WERI-Rb-1 (cell line): ENCODE measurements at regions not wholly inside any gene's neighbourhood (a gene's known extent, or its start where the extent isn't known, plus 50 kb on each side); places are given as distances from the start of the nearest gene placed in this dataset.

Experiments used
- DNase-seq: peaks from one replicate; pipeline ENCODE4 v3.0.0-alpha.2; 2020
- H3K27ac ChIP-seq: fragments of 250-450 bp; sonication (Bioruptor Pico); 2 replicates; pipeline ENCODE4 v1.5.1; 2020; ENCODE audit warnings: mild to moderate bottlenecking, moderate library complexity
- H3K27me3 ChIP-seq: fragments of 250-450 bp; sonication (Bioruptor Pico); 2 replicates; pipeline ENCODE4 v1.5.1; 2021; ENCODE audit warnings: mild to moderate bottlenecking, low read depth, moderate library complexity; ENCODE audit not compliant: insufficient read depth, severe bottlenecking
- H3K36me3 ChIP-seq: fragments of 250-450 bp; sonication (Bioruptor Pico); 2 replicates; pipeline ENCODE4 v1.5.1; 2020; ENCODE audit warnings: mild to moderate bottlenecking, moderate library complexity
- H3K4me3 ChIP-seq: 2 replicates; pipeline ENCODE4 v1.5.1; 2011; ENCODE audit warnings: low read depth, mild to moderate bottlenecking, control low read depth, low read length
- H3K9me3 ChIP-seq: fragments of 250-450 bp; sonication (Bioruptor Pico); 2 replicates; pipeline ENCODE4 v1.5.1; 2021; ENCODE audit warnings: mild to moderate bottlenecking, moderate library complexity; ENCODE audit not compliant: severe bottlenecking
- TF ChIP-seq, protein P1 (sequence below): IDR thresholded peaks from 2 replicates; pipeline ENCODE4 v1.5.1; 2011; ENCODE audit warnings: low read depth, mild to moderate bottlenecking, control low read depth, inconsistent platforms, low read length

DNA sequence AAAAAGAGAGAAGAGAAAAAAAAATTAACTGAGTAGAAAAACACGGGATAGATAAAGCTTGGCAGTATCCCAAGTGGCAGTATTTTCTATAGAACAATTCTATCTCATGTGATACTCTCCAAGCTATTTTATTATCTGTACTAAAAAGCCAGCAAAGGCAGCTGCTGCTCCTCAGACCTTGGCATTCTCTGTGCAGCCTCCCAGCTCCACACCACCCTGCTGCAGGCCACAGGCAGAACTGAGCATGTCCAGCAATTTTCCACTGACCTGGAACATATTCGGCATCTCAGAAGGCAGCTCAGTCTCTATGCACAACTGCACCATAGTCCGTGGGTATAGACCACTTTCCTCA, 1161.4 kb downstream of the IGSF11 start:
- H3K36me3 ChIP-seq: no peaks in the 10 kb centered on the region
- no peaks in the 10 kb centered on the region for H3K9me3 ChIP-seq
- no peak overlapping the region for H3K4me3 ChIP-seq
- H3K27ac ChIP-seq: no peak overlapping the region
- TF ChIP-seq, protein P1, sequence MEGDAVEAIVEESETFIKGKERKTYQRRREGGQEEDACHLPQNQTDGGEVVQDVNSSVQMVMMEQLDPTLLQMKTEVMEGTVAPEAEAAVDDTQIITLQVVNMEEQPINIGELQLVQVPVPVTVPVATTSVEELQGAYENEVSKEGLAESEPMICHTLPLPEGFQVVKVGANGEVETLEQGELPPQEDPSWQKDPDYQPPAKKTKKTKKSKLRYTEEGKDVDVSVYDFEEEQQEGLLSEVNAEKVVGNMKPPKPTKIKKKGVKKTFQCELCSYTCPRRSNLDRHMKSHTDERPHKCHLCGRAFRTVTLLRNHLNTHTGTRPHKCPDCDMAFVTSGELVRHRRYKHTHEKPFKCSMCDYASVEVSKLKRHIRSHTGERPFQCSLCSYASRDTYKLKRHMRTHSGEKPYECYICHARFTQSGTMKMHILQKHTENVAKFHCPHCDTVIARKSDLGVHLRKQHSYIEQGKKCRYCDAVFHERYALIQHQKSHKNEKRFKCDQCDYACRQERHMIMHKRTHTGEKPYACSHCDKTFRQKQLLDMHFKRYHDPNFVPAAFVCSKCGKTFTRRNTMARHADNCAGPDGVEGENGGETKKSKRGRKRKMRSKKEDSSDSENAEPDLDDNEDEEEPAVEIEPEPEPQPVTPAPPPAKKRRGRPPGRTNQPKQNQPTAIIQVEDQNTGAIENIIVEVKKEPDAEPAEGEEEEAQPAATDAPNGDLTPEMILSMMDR: no peak
- H3K27me3 ChIP-seq: peaks cover 35% of the 10 kb centered on the region
- no peak for DNase-seq

DNA sequence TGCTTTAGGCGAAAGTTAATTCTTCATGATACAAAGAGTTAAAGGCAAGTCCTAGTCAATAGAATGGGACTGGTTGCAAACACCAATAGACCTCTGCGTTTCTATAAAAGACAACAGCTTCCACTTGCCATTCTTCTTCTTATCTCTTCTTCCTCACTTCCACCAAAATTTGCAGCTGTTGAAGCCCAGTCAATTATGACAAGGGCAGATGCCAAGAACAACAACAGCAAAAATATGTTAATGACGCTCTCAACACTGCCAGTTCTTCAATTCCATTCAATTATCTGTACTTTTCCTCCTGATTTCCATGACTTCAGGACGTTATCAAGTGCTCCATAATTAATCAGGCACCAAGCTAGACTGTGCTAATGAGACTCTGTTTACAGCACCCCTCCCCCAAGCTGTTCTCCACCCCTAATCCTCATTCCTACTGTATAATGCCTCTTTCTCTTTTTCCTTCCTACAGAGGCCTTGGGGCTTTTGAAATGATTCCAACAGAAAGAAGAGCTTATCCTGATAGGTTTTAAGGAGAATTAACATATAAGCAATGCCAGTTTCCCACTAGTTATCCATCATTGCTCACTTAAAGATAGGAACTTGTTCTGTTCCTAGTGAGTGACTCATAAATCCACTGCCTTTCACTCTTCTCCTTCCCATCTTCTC, 1160.5 kb downstream of the IGSF11 start:
- Histone ChIP-seq H3K4me3 (no peak overlapping the region), H3K27me3 (peaks cover 37% of the 10 kb centered on the region), H3K27ac (no peak overlapping the region), H3K9me3 (no peaks in the 10 kb centered on the region), H3K36me3 (no peaks in the 10 kb centered on the region)
- TF ChIP-seq, protein P1: no peak
- no peak for DNase-seq

DNA sequence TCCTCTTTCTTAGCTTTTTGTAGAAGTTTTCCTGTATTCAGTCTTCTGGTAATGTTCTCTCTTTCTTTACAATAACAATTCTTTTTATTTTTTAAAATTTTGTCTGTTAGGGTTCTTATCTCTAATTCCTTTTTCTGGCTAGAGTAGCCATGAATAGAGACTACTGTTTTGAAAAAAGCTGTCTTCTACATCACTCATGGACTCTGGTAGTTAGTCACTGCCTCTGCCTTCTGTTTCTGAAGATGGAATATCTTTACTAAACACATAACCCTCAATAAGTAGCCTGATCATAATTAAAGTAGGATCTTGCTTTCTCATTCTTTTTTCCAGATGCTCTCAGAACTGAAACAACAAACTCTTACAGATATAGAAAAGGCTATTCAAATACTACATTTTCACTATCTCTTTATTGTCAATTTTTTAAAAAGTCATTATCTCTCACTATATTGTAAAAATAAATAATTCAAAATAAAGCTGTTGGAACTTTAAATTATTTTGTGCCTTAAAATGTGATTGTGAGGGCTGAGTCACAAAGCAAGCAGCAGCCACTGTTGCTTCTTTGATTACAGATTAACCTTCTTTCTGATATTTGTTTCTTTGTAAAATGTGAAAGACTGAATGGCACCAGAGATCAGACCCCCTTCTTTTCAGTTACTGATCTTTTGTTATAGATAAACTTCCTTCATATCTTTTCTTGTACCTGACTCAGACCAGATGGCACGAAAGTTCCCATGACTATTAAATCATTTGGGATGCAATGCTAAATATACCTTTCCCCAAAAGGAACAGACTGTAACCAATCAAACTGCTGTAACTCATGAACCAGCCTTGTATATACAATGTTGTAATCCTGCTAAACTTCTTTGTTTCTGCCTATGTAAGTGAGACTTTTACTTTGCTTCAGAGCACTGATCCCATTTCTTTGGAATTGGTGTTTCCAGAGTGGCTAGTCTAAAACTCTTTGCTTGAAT, 1159.5 kb downstream of the IGSF11 start:
- no peaks in the 10 kb centered on the region for H3K36me3 ChIP-seq
- no peaks in the 10 kb centered on the region for H3K9me3 ChIP-seq
- no peak overlapping the region for H3K27ac ChIP-seq
- no peak for DNase-seq
- no peak overlapping the region for H3K4me3 ChIP-seq
- peaks cover 39% of the 10 kb centered on the region for H3K27me3 ChIP-seq
- TF ChIP-seq, protein P1: no peak

DNA sequence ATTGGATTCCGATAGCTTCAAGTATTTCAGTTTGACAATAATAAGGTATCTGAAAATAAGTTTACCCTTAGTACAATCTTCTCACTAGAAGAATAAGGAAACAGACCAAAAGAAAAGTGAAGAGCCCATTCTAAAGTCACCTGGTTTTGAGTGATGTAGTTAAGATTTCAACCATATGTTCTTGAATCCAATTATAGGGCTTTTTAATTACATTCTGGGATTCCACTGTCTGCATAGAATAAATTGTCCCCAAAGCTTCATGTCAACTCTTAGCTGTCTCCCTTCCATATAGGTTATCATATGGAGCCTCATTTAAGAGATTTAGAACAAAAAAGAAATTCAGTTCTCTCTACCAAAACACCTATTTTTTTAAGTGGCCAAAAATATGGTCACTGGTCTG, 1158.8 kb downstream of the IGSF11 start:
- Histone ChIP-seq H3K9me3 (no peaks in the 10 kb centered on the region), H3K4me3 (no peak overlapping the region), H3K36me3 (no peaks in the 10 kb centered on the region), H3K27ac (no peak overlapping the region), H3K27me3 (peaks cover 34% of the 10 kb centered on the region)
- DNase-seq: no peak
- TF ChIP-seq, protein P1: no peak

DNA sequence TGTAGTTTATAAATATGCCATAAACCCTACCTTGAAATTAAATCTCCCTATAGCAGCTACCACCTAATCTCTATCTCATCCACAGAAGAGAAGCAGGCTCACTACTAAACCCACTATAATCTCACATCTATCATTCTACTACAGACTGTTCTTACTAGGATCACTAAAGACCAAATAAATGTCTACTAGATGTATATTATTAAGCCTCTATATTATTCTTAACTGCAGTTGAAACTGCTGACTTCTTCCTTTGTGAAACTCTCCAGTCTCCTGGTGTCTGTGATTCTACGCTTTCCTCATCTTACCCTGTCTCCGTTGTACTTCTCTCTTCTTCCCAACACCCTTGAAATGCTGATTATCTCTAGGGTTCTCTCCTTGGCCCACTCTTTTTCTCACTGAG, 1154.0 kb downstream of the IGSF11 start:
- Histone ChIP-seq H3K9me3 (no peaks in the 10 kb centered on the region), H3K4me3 (no peak overlapping the region), H3K36me3 (no peaks in the 10 kb centered on the region), H3K27ac (no peak overlapping the region), H3K27me3 (peaks cover 28% of the 10 kb centered on the region)
- TF ChIP-seq, protein P1: no peak
- DNase-seq: no peak
